Skeletal muscle tissue (tissue), 3 donors: ENCODE measurements at regions not wholly inside any gene's neighbourhood (a gene's known extent, or its start where the extent isn't known, plus 50 kb on each side); places are given as distances from the start of the nearest gene placed in this dataset.
A peak's percentile ranks its signal among the peaks of the same experiment; 100 is the strongest.

ENCODE experiments used
- H3K27ac ChIP-seq: one replicate; pipeline ENCODE4 v1.7.0; 2013; ENCODE audit warnings: mild to moderate bottlenecking, low read depth, low read length, inconsistent platforms
- H3K27me3 ChIP-seq, 3 donors: one replicate each; pipeline ENCODE4 v1.7.0; 2013; ENCODE audit warnings: low read length in 3 of 3; ENCODE audit not compliant: control insufficient read depth in 3 of 3, insufficient read depth in 3 of 3
- H3K36me3 ChIP-seq, 3 donors: one replicate each; pipeline ENCODE4 v1.7.0; 2013; ENCODE audit warnings: low read length in 3 of 3; ENCODE audit not compliant: control insufficient read depth in 3 of 3, insufficient read depth in 3 of 3
- H3K4me1 ChIP-seq, 3 donors: one replicate each; pipeline ENCODE4 v1.7.0; 2013; ENCODE audit warnings: low read length in 3 of 3, mild to moderate bottlenecking in 3 of 3; ENCODE audit not compliant: control insufficient read depth in 3 of 3, insufficient read depth in 3 of 3
- H3K4me3 ChIP-seq, 3 donors: one replicate each; pipeline ENCODE4 v1.7.0; 2013; ENCODE audit warnings: low read length in 3 of 3
- H3K9ac ChIP-seq, 3 donors: one replicate each; pipeline ENCODE4 v1.7.0; 2013; ENCODE audit warnings: low read length in 3 of 3, mild to moderate bottlenecking in 3 of 3, moderate library complexity in 2 of 3, low read depth in 1 of 3
- H3K9me3 ChIP-seq, 3 donors: one replicate each; pipeline ENCODE4 v1.7.0; 2013; ENCODE audit warnings: low read length in 3 of 3; ENCODE audit not compliant: control insufficient read depth in 3 of 3
- donor health status: Osteomylitis.

GRCh38 chrX:45851434-45851991 lies 650.8 kb upstream of the DIPK2B start:
- peaks cover 0 to 15% (median 7%) of the 10 kb centered on the region in 3 donors for H3K27me3 ChIP-seq
- H3K27ac ChIP-seq: no peak overlapping the region
- peaks cover 3 to 11% (median 3%) of the 10 kb centered on the region in 3 donors for H3K4me1 ChIP-seq
- H3K36me3 ChIP-seq: no peaks in the 10 kb centered on the region
- no peak overlapping the region for H3K9ac ChIP-seq
- no peaks in the 10 kb centered on the region for H3K9me3 ChIP-seq
- peak overlapping the region in 2 of 3 donors; percentile 29 to 63 for H3K4me3 ChIP-seq

- H3K27ac ChIP-seq: no peak overlapping the region
- peaks cover 3 to 11% (median 3%) of the 10 kb centered on the region in 3 donors for H3K4me1 ChIP-seq
- H3K9me3 ChIP-seq: no peaks in the 10 kb centered on the region
- peak overlapping the region in 1 of 3 donors; percentile 8 for H3K9ac ChIP-seq
- no peaks in the 10 kb centered on the region for H3K36me3 ChIP-seq
- peak overlapping the region; percentile 63 to 78 (median 68) for H3K4me3 ChIP-seq
- H3K27me3 ChIP-seq: peaks cover 0 to 15% (median 7%) of the 10 kb centered on the region in 3 donors
Measured at GRCh38 chrX:45850775-45851433, 650.2 kb upstream of the DIPK2B start.

- Histone ChIP-seq H3K36me3 (no peaks in the 10 kb centered on the region), H3K27me3 (peaks cover 0 to 15% (median 7%) of the 10 kb centered on the region in 3 donors), H3K4me1 (peaks cover 3 to 11% (median 3%) of the 10 kb centered on the region in 3 donors), H3K9me3 (no peaks in the 10 kb centered on the region), H3K4me3 (peak overlapping the region; percentile 63 to 78 (median 68)), H3K9ac (peak overlapping the region in 1 of 3 donors; percentile 8), H3K27ac (no peak overlapping the region)
Measured at GRCh38 chrX:45850197-45850774, 649.6 kb upstream of the DIPK2B start.

GRCh38 chrX:45849261-45849862 lies 648.7 kb upstream of the DIPK2B start:
- Histone ChIP-seq H3K9ac (no peak overlapping the region), H3K36me3 (no peaks in the 10 kb centered on the region), H3K4me3 (peak overlapping the region in 1 of 3 donors; percentile 2), H3K27me3 (peaks cover 0 to 15% (median 7%) of the 10 kb centered on the region in 3 donors), H3K4me1 (peaks cover 3 to 11% (median 3%) of the 10 kb centered on the region in 3 donors), H3K9me3 (no peaks in the 10 kb centered on the region), H3K27ac (no peak overlapping the region)

- H3K27me3 ChIP-seq: peaks cover 0 to 11% (median 7%) of the 10 kb centered on the region in 3 donors
- H3K36me3 ChIP-seq: no peaks in the 10 kb centered on the region
- no peak overlapping the region for H3K4me3 ChIP-seq
- no peak overlapping the region for H3K9ac ChIP-seq
- H3K4me1 ChIP-seq: peaks cover 3 to 11% (median 3%) of the 10 kb centered on the region in 3 donors
- H3K9me3 ChIP-seq: no peaks in the 10 kb centered on the region
- no peak overlapping the region for H3K27ac ChIP-seq
Measured at GRCh38 chrX:45847961-45848360, 647.3 kb upstream of the DIPK2B start.

GRCh38 chrX:45846328-45846727 lies 645.7 kb upstream of the DIPK2B start:
- H3K4me3 ChIP-seq: no peak overlapping the region
- no peaks in the 10 kb centered on the region for H3K36me3 ChIP-seq
- no peaks in the 10 kb centered on the region for H3K9me3 ChIP-seq
- H3K27ac ChIP-seq: no peak overlapping the region
- H3K9ac ChIP-seq: no peak overlapping the region
- peaks cover 3 to 11% (median 3%) of the 10 kb centered on the region in 3 donors for H3K4me1 ChIP-seq
- peaks cover 0 to 8% (median 7%) of the 10 kb centered on the region in 3 donors for H3K27me3 ChIP-seq

GRCh38 chrX:45845142-45845541 lies 644.5 kb upstream of the DIPK2B start:
- no peak overlapping the region for H3K4me3 ChIP-seq
- H3K27me3 ChIP-seq: peaks cover 0 to under 1% (median 0%) of the 10 kb centered on the region in 3 donors
- peaks cover 0 to 2% (median 0%) of the 10 kb centered on the region in 3 donors for H3K4me1 ChIP-seq
- H3K9ac ChIP-seq: no peak overlapping the region
- no peaks in the 10 kb centered on the region for H3K36me3 ChIP-seq
- no peak overlapping the region for H3K27ac ChIP-seq
- no peaks in the 10 kb centered on the region for H3K9me3 ChIP-seq

- H3K27me3 ChIP-seq: no peaks in the 10 kb centered on the region
Measured at GRCh38 chrX:45843518-45843917, 642.8 kb upstream of the DIPK2B start.

GRCh38 chrX:45842926-45843315 lies 642.2 kb upstream of the DIPK2B start:
- no peak overlapping the region for H3K27ac ChIP-seq
- H3K9me3 ChIP-seq: no peaks in the 10 kb centered on the region
- no peaks in the 10 kb centered on the region for H3K36me3 ChIP-seq
- no peaks in the 10 kb centered on the region for H3K4me1 ChIP-seq
- no peaks in the 10 kb centered on the region for H3K27me3 ChIP-seq
- H3K9ac ChIP-seq: no peak overlapping the region
- H3K4me3 ChIP-seq: no peak overlapping the region

More at GRCh38 chrX:45843518-45843917, 642.8 kb upstream of the DIPK2B start:
- Histone ChIP-seq H3K9ac (no peak overlapping the region), H3K4me1 (no peaks in the 10 kb centered on the region), H3K36me3 (no peaks in the 10 kb centered on the region), H3K4me3 (no peak overlapping the region), H3K27ac (no peak overlapping the region), H3K9me3 (no peaks in the 10 kb centered on the region)
